DND-41 (cell line): ENCODE measurements at regions not wholly inside any gene's neighbourhood (a gene's known extent, or its start where the extent isn't known, plus 50 kb on each side); places are given as distances from the start of the nearest gene placed in this dataset.

Experiments used
- ATAC-seq: fragments of 200-7000 bp; cut with Tn5 transposase; 3 replicates; pipeline ENCODE4 v1.9.1; 2021; ENCODE audit warnings: low read depth; ENCODE audit not compliant: insufficient read depth
- DNase-seq: peaks from one replicate; pipeline ENCODE4 v3.0.0-alpha.2; 2020
- H2AFZ ChIP-seq: 2 replicates; pipeline ENCODE4 v1.6.0; 2012; ENCODE audit warnings: low read depth, low read length
- H3K27ac ChIP-seq: 2 replicates; pipeline ENCODE4 v1.5.1; 2012; ENCODE audit warnings: low read length, inconsistent platforms
- H3K27me3 ChIP-seq: fragments of 200-600 bp; sonication (generic); 2 replicates; pipeline ENCODE4 v1.6.0; 2012; ENCODE audit warnings: low read length, mild to moderate bottlenecking, inconsistent platforms; ENCODE audit not compliant: insufficient read depth, poor library complexity
- H3K36me3 ChIP-seq: 2 replicates; pipeline ENCODE4 v1.5.1; 2012; ENCODE audit warnings: low read length, inconsistent platforms; ENCODE audit not compliant: insufficient read depth
- H3K4me1 ChIP-seq: 2 replicates; pipeline ENCODE4 v1.5.1; 2012; ENCODE audit warnings: mild to moderate bottlenecking, low read length; ENCODE audit not compliant: insufficient read depth
- H3K4me2 ChIP-seq: 2 replicates; pipeline ENCODE4 v1.6.0; 2012; ENCODE audit warnings: mild to moderate bottlenecking, moderate library complexity, low read length, inconsistent platforms; ENCODE audit not compliant: insufficient read depth
- H3K4me3 ChIP-seq, 2 experiments: fragments of 200-600 bp in 1 of 2; shearing (Covaris generic) in 1 of 2; 2 replicates each; pipeline ENCODE4 v1.5.1; 2012 to 2016; ENCODE audit warnings: inconsistent platforms in 2 of 2, low read length in 2 of 2, mild to moderate bottlenecking in 2 of 2, low read depth in 1 of 2, moderate library complexity in 1 of 2
- H3K79me2 ChIP-seq: 2 replicates; pipeline ENCODE4 v1.6.0; 2012; ENCODE audit warnings: low read length, inconsistent platforms; ENCODE audit not compliant: insufficient read depth
- H3K9ac ChIP-seq: 2 replicates; pipeline ENCODE4 v1.6.0; 2012; ENCODE audit warnings: low read depth, mild to moderate bottlenecking, inconsistent platforms, low read length, moderate library complexity
- H3K9me3 ChIP-seq: 2 replicates; pipeline ENCODE4 v1.5.1; 2012; ENCODE audit warnings: low read length, moderate library complexity, mild to moderate bottlenecking, inconsistent platforms; ENCODE audit not compliant: insufficient read depth, severe bottlenecking
- H4K20me1 ChIP-seq: 2 replicates; pipeline ENCODE4 v1.6.0; 2012; ENCODE audit warnings: low read length; ENCODE audit not compliant: insufficient read depth
- EZH2 ChIP-seq: IDR thresholded peaks from 3 replicates; pipeline ENCODE4 v1.6.1; 2012; ENCODE audit warnings: borderline replicate concordance, low read depth, mild to moderate bottlenecking, moderate library complexity, low read length, inconsistent platforms; ENCODE audit not compliant: severe bottlenecking
- TF ChIP-seq, protein P1 (sequence below): IDR thresholded peaks from 2 replicates; pipeline ENCODE4 v1.5.1; 2012; ENCODE audit warnings: borderline replicate concordance, low read length, moderate library complexity, mild to moderate bottlenecking; ENCODE audit not compliant: poor library complexity, severe bottlenecking; ENCODE audit errors: extremely low read depth

DNA sequence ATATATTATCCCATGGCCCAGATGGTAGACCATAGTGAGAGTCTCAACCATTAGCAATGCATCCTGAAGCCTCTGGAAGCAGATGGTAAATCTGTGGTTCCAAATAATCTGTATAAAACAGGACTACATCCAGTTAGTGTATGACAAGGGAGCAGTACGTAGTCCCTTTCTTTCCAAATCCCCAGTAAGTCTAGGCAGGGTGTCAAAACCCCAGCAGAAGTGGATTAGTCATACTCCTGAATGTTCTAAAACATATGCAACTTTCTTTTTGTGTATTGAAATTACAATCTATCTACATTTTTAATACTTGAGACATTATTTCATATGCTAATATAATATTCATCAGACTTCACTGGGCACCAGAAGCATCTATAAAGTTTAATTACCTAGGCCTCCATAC is 295.1 kb upstream of the ANO5 start:
- Histone ChIP-seq H3K36me3 (no peaks in the 10 kb centered on the region), H2AFZ (no peak overlapping the region), H3K4me2 (no peak overlapping the region), H3K27ac (no peak overlapping the region), H4K20me1 (no peaks in the 10 kb centered on the region), H3K27me3 (no peaks in the 10 kb centered on the region), H3K4me3 (no peak overlapping the region), H3K4me1 (no peaks in the 10 kb centered on the region), H3K79me2 (no peaks in the 10 kb centered on the region), H3K9ac (no peak overlapping the region), H3K9me3 (no peaks in the 10 kb centered on the region)
- DNase-seq: no peak
- ATAC-seq: no peak
- TF ChIP-seq EZH2: no peak
- TF ChIP-seq, protein P1, sequence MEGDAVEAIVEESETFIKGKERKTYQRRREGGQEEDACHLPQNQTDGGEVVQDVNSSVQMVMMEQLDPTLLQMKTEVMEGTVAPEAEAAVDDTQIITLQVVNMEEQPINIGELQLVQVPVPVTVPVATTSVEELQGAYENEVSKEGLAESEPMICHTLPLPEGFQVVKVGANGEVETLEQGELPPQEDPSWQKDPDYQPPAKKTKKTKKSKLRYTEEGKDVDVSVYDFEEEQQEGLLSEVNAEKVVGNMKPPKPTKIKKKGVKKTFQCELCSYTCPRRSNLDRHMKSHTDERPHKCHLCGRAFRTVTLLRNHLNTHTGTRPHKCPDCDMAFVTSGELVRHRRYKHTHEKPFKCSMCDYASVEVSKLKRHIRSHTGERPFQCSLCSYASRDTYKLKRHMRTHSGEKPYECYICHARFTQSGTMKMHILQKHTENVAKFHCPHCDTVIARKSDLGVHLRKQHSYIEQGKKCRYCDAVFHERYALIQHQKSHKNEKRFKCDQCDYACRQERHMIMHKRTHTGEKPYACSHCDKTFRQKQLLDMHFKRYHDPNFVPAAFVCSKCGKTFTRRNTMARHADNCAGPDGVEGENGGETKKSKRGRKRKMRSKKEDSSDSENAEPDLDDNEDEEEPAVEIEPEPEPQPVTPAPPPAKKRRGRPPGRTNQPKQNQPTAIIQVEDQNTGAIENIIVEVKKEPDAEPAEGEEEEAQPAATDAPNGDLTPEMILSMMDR: no peak

DNA sequence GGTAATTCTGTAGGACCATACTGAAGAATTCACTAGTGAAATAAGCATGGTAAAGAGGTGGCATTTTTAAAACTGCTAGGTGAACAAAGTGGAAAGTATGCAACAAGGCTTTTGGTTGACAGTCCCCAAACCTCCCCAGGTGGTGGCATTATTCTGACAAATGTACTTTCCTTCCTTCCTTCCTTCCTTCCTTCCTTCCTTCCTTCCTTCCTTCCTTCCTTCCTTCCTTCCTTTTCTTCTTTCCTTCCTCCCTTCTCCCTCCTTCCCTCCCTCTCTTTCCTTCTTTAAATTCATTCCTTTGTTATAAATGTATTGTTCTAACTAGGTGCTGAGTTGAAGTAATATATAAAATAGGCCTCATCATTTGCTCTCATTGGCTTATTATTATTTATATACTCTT is 284.7 kb upstream of the ANO5 start:
- Histone ChIP-seq H4K20me1 (no peaks in the 10 kb centered on the region), H3K9ac (no peak overlapping the region), H2AFZ (no peak overlapping the region), H3K4me2 (no peak overlapping the region), H3K9me3 (no peaks in the 10 kb centered on the region), H3K4me1 (no peaks in the 10 kb centered on the region), H3K79me2 (no peaks in the 10 kb centered on the region), H3K36me3 (no peaks in the 10 kb centered on the region), H3K27ac (no peak overlapping the region), H3K27me3 (no peaks in the 10 kb centered on the region), H3K4me3 (no peak overlapping the region)
- TF ChIP-seq EZH2: no peak
- TF ChIP-seq, protein P1: no peak
- DNase-seq: no peak
- ATAC-seq: no peak

DNA sequence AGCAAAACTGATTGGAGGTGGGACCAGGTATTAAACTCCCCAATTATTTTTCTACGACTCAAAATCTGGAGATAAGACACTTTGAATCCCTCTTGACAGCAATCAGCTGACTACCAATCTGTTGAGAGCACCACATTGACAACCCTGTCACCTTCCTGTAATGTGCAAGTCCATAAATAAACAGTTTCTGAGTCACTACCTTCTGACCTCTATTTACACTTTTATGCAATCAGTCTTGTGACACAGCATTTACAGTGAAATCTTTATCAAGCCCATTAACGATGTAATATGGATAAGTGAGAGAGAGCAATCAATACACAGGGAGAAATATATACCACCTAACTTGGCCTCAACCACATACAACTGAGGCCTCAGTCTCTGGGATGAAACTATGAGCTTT is 283.7 kb upstream of the ANO5 start:
- Histone ChIP-seq H4K20me1 (no peaks in the 10 kb centered on the region), H3K4me3 (no peak overlapping the region), H3K79me2 (no peaks in the 10 kb centered on the region), H3K9me3 (no peaks in the 10 kb centered on the region), H2AFZ (no peak overlapping the region), H3K36me3 (no peaks in the 10 kb centered on the region), H3K27ac (no peak overlapping the region), H3K9ac (no peak overlapping the region), H3K4me1 (no peaks in the 10 kb centered on the region), H3K4me2 (no peak overlapping the region), H3K27me3 (no peaks in the 10 kb centered on the region)
- TF ChIP-seq, protein P1: no peak
- TF ChIP-seq EZH2: no peak
- ATAC-seq (no peak), DNase-seq (no peak)

DNA sequence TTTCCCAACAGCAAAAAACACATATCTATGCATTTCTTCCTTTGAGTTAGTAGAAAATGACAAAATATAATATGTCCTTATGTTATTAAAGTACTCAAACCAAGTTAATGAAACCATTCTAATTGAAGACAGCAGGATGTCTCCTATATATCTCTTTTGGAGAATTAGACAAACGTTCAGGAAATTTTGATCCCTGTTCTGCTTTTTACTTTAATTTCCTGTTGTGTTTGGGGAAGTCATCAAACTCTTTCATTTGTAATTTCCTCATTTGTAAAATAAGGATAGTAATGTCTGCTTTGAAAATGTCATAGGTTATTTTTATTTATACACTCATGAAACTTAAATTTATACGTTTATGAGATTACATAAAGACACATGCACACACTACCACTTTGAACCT is 281.8 kb upstream of the ANO5 start:
- TF ChIP-seq EZH2: no peak
- TF ChIP-seq, protein P1: no peak
- Histone ChIP-seq H3K9ac (no peak overlapping the region), H2AFZ (no peak overlapping the region), H3K4me1 (no peaks in the 10 kb centered on the region), H4K20me1 (no peaks in the 10 kb centered on the region), H3K27ac (no peak overlapping the region), H3K79me2 (no peaks in the 10 kb centered on the region), H3K4me3 (no peak overlapping the region), H3K27me3 (no peaks in the 10 kb centered on the region), H3K4me2 (no peak overlapping the region), H3K36me3 (no peaks in the 10 kb centered on the region), H3K9me3 (no peaks in the 10 kb centered on the region)
- no peak for DNase-seq
- ATAC-seq: no peak
